HEK293T (cell line): ENCODE measurements at regions not wholly inside any gene's neighbourhood (a gene's known extent, or its start where the extent isn't known, plus 50 kb on each side); places are given as distances from the start of the nearest gene placed in this dataset.
"Not testable (repeated sequence)": the region's sequence is repeated elsewhere in the genome, so short reads cannot be mapped to it uniquely, and the experiment has no call there.

Experiments used
- ARNT ChIP-seq: fragments of 450-650 bp; IDR thresholded peaks from 2 replicates; pipeline ENCODE4 v1.6.1; 2017; ENCODE audit warnings: mild to moderate bottlenecking
- BHLHE40 ChIP-seq: fragments of 450-650 bp; IDR thresholded peaks from 2 replicates; pipeline ENCODE4 v1.6.1; 2016; ENCODE audit warnings: mild to moderate bottlenecking, moderate library complexity, borderline replicate concordance
- ELF4 ChIP-seq: fragments of 450-650 bp; IDR thresholded peaks from 2 replicates; pipeline ENCODE4 v1.6.1; 2017; ENCODE audit warnings: antibody characterized with exemption
- FOXA1 ChIP-seq: fragments of 450-650 bp; IDR thresholded peaks from 2 replicates; pipeline ENCODE4 v1.6.1; 2016; ENCODE audit warnings: mild to moderate bottlenecking
- FOXK2 ChIP-seq: fragments of 450-650 bp; IDR thresholded peaks from 2 replicates; pipeline ENCODE4 v1.6.1; 2016; ENCODE audit warnings: mild to moderate bottlenecking
- FOXM1 ChIP-seq: fragments of 450-650 bp; IDR thresholded peaks from 2 replicates; pipeline ENCODE4 v1.6.1; 2017; ENCODE audit warnings: mild to moderate bottlenecking, borderline replicate concordance
- HDGF ChIP-seq: fragments of 450-650 bp; IDR thresholded peaks from 2 replicates; pipeline ENCODE4 v1.6.1; 2017; ENCODE audit warnings: antibody characterized with exemption, borderline replicate concordance
- LEF1 ChIP-seq: fragments of 450-650 bp; IDR thresholded peaks from 2 replicates; pipeline ENCODE4 v1.6.1; 2017; ENCODE audit warnings: mild to moderate bottlenecking, borderline replicate concordance
- NFRKB ChIP-seq: fragments of 450-650 bp; IDR thresholded peaks from 2 replicates; pipeline ENCODE4 v1.6.1; 2016; ENCODE audit warnings: mild to moderate bottlenecking, moderate library complexity
- SUZ12 ChIP-seq: fragments of 450-650 bp; IDR thresholded peaks from 2 replicates; pipeline ENCODE4 v1.6.1; 2016; ENCODE audit warnings: mild to moderate bottlenecking
- TARDBP ChIP-seq: fragments of 450-650 bp; IDR thresholded peaks from 2 replicates; pipeline ENCODE4 v1.6.1; 2016
- TF ChIP-seq, protein P1 (sequence below): fragments of 450-650 bp; IDR thresholded peaks from 2 replicates; pipeline ENCODE4 v1.6.1; 2016

DNA sequence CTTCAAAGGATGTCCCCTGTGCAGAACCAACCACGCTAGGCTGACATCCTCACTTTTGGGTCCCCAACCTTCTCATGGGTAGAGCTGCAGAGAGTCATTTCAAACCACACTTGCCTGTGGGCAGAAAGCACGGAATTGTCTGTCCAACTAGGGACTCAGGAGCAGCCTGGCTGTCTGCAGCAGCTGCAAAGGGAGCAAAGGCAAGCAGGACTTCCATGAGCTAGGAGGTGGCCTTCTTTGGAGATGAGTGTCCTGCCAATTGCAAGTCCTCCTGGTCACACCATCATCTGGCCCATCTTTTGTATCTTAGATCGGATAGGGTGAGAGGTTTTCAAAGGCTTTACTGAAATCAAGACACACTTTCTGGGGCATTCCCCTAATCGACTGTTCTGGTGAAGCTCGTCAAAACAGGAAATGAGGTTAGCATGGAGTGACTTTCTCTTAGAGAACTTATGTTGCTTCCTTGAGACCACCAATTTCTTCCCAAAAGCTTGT, 222.3 kb upstream of the PLGLB2 start:
- TF ChIP-seq HDGF, FOXK2, SUZ12, ARNT, LEF1, ELF4, TARDBP, FOXM1, BHLHE40, FOXA1, NFRKB: not testable (repeated sequence)
- TF ChIP-seq, protein P1, sequence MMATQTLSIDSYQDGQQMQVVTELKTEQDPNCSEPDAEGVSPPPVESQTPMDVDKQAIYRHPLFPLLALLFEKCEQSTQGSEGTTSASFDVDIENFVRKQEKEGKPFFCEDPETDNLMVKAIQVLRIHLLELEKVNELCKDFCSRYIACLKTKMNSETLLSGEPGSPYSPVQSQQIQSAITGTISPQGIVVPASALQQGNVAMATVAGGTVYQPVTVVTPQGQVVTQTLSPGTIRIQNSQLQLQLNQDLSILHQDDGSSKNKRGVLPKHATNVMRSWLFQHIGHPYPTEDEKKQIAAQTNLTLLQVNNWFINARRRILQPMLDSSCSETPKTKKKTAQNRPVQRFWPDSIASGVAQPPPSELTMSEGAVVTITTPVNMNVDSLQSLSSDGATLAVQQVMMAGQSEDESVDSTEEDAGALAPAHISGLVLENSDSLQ = not testable (repeated sequence)
